T-cell (primary cell): ENCODE measurements at regions not wholly inside any gene's neighbourhood (a gene's known extent, or its start where the extent isn't known, plus 50 kb on each side); places are given as distances from the start of the nearest gene placed in this dataset.

Experiments
- ATAC-seq, 4 experiments: fragments of 200-7000 bp in 3 of 4; fragments of 150-1000 bp in 1 of 4; cut with Tn5 transposase; replicated peaks in 1 of 4; 1 replicate in 3 of 4; 2 replicates in 1 of 4; pipeline ENCODE4 v1.10.0; 2021; ENCODE audit warnings: moderate library complexity in 3 of 4, mild to moderate bottlenecking in 2 of 4, moderate number of reproducible peaks in 1 of 4
- CTCF ChIA-PET, 2 donors: fragments of 300-600 bp; sonication (Branson Sonifier 250); formaldehyde crosslinking; loops; one replicate each; lab custom pipeline; 2022; ENCODE audit warnings: antibody characterized with exemption in 2 of 2; lab: Charles Lee
- POLR2A ChIA-PET, 2 donors: fragments of 300-600 bp; sonication (Branson Sonifier 250); formaldehyde crosslinking; loops; one replicate each; lab custom pipeline; 2022; ENCODE audit warnings: antibody characterized with exemption in 2 of 2; lab: Charles Lee
- DNase-seq, 35 experiments: peaks; one replicate each; pipeline versions ENCODE4 v3.0.0 to v3.0.0-alpha.2; 2013 to 2023
- H3K27ac ChIP-seq: one replicate; pipeline ENCODE4 v1.5.1; 2013; ENCODE audit warnings: low read length
- H3K27me3 ChIP-seq, 2 experiments: replicated peaks in 1 of 2; 1 replicate in 1 of 2; 2 replicates in 1 of 2; pipeline versions ENCODE4 v1.6.1 to v1.7.0; 2013; ENCODE audit warnings: low read length in 1 of 2, mixed read lengths in 1 of 2; ENCODE audit not compliant: control insufficient read depth in 2 of 2, insufficient read depth in 2 of 2; ENCODE audit errors: extremely low read depth in 1 of 2
- H3K36me3 ChIP-seq, 2 donors: 1 replicate in 1 of 2; 2 replicates in 1 of 2; pipeline versions ENCODE4 v1.6.1 to v1.7.0; 2013; ENCODE audit warnings: low read length in 1 of 2; ENCODE audit not compliant: control insufficient read depth in 2 of 2, insufficient read depth in 1 of 2; ENCODE audit errors: extremely low read depth in 1 of 2
- H3K4me1 ChIP-seq, 2 experiments: 1 replicate in 1 of 2; 2 replicates in 1 of 2; pipeline versions ENCODE4 v1.6.1 to v1.7.0; 2013; ENCODE audit warnings: low read length in 2 of 2, mixed read lengths in 1 of 2; ENCODE audit not compliant: insufficient read depth in 2 of 2, control insufficient read depth in 1 of 2; ENCODE audit errors: extremely low read depth in 1 of 2
- H3K4me3 ChIP-seq, 2 donors: 1 replicate in 1 of 2; 2 replicates in 1 of 2; pipeline versions ENCODE4 v1.5.1 to v1.7.0; 2013; ENCODE audit warnings: mild to moderate bottlenecking in 2 of 2, low read length in 1 of 2, moderate library complexity in 1 of 2; ENCODE audit not compliant: control insufficient read depth in 1 of 2; ENCODE audit errors: extremely low read depth in 1 of 2
- H3K9me3 ChIP-seq: 2 replicates; pipeline ENCODE4 v1.7.0; 2013
- H3K27ac Mint-ChIP-seq, 2 donors: one replicate each; pipeline ENCODE4 v1.8.0; 2020 to 2021; ENCODE audit warnings: mild to moderate bottlenecking in 2 of 2, mixed read lengths in 2 of 2
- H3K27me3 Mint-ChIP-seq, 2 donors: one replicate each; pipeline ENCODE4 v1.8.0; 2021 to 2022; ENCODE audit warnings: mixed read lengths in 2 of 2
- H3K36me3 Mint-ChIP-seq: one replicate; pipeline ENCODE4 v1.8.0; 2021; ENCODE audit warnings: mixed read lengths
- H3K4me1 Mint-ChIP-seq, 3 donors: one replicate each; pipeline ENCODE4 v1.8.0; 2020 to 2022; ENCODE audit warnings: mixed read lengths in 3 of 3, mild to moderate bottlenecking in 1 of 3
- H3K4me3 Mint-ChIP-seq, 3 donors: one replicate each; pipeline ENCODE4 v1.8.0; 2020 to 2022; ENCODE audit warnings: mild to moderate bottlenecking in 3 of 3, mixed read lengths in 3 of 3, moderate library complexity in 3 of 3
- H3K9me3 Mint-ChIP-seq, 3 donors: one replicate each; pipeline ENCODE4 v1.8.0; 2020 to 2022; ENCODE audit warnings: mixed read lengths in 3 of 3
- WGBS: methylation state at CpG from one replicate; pipeline ENCODE4 v1.1.5; 2013; ENCODE audit warnings: missing lambda C conversion rate; ENCODE audit not compliant: insufficient coverage; 5-methylcytosine and 5-hydroxymethylcytosine counted together

DNA sequence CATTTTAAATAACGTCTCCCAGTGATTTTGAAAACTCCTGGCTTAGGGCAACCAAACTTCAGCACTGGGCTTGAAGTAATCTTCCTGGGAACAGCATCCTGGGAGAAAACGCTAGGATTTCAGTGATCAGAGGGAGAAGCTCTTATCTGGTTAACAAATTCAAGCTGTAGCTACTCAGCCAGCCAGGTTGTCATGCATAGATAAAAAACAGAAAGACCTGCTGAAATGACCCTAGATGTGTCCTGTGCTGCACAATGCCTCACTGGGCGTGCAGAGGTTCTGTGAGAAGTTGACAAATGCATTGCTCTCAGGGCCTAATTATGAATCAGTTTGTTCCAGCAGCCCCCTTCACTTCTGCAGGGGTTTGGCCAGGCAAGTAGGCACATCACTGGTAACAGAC is 68.9 kb upstream of the CHCHD3 start:
- H3K4me3 ChIP-seq, result no peak overlapping the region
- no peaks in the 10 kb centered on the region for H3K36me3 ChIP-seq
- H3K4me1 Mint-ChIP-seq, result no peaks in the 10 kb centered on the region
- no peaks in the 10 kb centered on the region for H3K9me3 ChIP-seq
- no peak for DNase-seq
- peaks cover 0 to 4% (median 0%) of the 10 kb centered on the region in 3 donors for H3K9me3 Mint-ChIP-seq
- CTCF ChIA-PET, result no interaction called here
- H3K4me1 ChIP-seq, result no peaks in the 10 kb centered on the region
- POLR2A ChIA-PET, result no interaction called here
- no peak for ATAC-seq
- H3K27me3 Mint-ChIP-seq, result peaks cover 15 to 20% of the 10 kb centered on the region in 2 donors
- H3K36me3 Mint-ChIP-seq, result no peaks in the 10 kb centered on the region
- H3K27ac Mint-ChIP-seq, result no peak overlapping the region
- H3K27me3 ChIP-seq, result no peaks in the 10 kb centered on the region
- H3K27ac ChIP-seq, result no peak overlapping the region
- 50% methylated on average over 3 of the region's 3 CpGs for WGBS
- H3K4me3 Mint-ChIP-seq, result no peak overlapping the region

- H3K4me3 ChIP-seq, result no peak overlapping the region
- no peaks in the 10 kb centered on the region for H3K27me3 ChIP-seq
- H3K36me3 Mint-ChIP-seq, result no peaks in the 10 kb centered on the region
- no peak overlapping the region for H3K4me3 Mint-ChIP-seq
- POLR2A ChIA-PET, result no interaction called here
- no peaks in the 10 kb centered on the region for H3K36me3 ChIP-seq
- H3K27ac Mint-ChIP-seq, result no peak overlapping the region
- no peaks in the 10 kb centered on the region for H3K9me3 Mint-ChIP-seq
- peaks cover 9 to 12% of the 10 kb centered on the region in 2 donors for H3K27me3 Mint-ChIP-seq
- H3K27ac ChIP-seq, result no peak overlapping the region
- H3K4me1 ChIP-seq, result no peaks in the 10 kb centered on the region
- CTCF ChIA-PET, result no interaction called here
- ATAC-seq (no peak), DNase-seq (no peak)
- WGBS, result 67% methylated on average over 1 of the region's 1 CpG
- no peaks in the 10 kb centered on the region for H3K9me3 ChIP-seq
- H3K4me1 Mint-ChIP-seq, result no peaks in the 10 kb centered on the region
Measured at GRCh38 chr7:133152875-133153274, 71.0 kb upstream of the CHCHD3 start.

DNA sequence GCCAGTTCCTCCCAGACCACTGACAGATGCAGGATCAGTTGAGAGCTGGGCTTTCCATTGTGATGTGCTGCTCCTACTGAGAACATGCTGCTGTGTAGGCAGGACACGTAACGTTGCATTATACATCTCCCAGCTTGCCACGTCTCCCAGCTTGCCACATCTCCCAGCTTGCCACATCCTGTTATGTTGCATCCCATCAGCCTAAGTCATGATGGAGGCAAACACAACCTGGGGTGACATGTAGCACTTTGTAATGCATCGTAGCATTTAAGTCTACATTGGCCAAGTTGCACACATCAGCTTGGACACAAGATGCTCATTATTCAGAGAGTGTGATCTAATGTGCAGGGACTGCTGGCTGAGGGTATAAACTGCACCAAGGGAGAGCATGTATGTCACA is 73.3 kb upstream of the CHCHD3 start:
- Histone ChIP-seq H3K4me3 (no peak overlapping the region), H3K36me3 (no peaks in the 10 kb centered on the region), H3K9me3 (no peaks in the 10 kb centered on the region), H3K27ac (no peak overlapping the region), H3K27me3 (no peaks in the 10 kb centered on the region), H3K4me1 (no peaks in the 10 kb centered on the region)
- CTCF ChIA-PET, result no interaction called here
- H3K27ac Mint-ChIP-seq, result no peak overlapping the region
- no peaks in the 10 kb centered on the region for H3K9me3 Mint-ChIP-seq
- H3K4me3 Mint-ChIP-seq, result no peak overlapping the region
- POLR2A ChIA-PET, result no interaction called here
- H3K36me3 Mint-ChIP-seq, result no peaks in the 10 kb centered on the region
- DNase-seq (no peak), ATAC-seq (no peak)
- no peaks in the 10 kb centered on the region for H3K4me1 Mint-ChIP-seq
- WGBS, result 80% methylated on average over 4 of the region's 4 CpGs
- H3K27me3 Mint-ChIP-seq, result peaks cover 0 to 1% of the 10 kb centered on the region in 2 donors

- no peak overlapping the region for H3K4me3 Mint-ChIP-seq
- H3K27me3 Mint-ChIP-seq, result peaks cover 0 to 1% of the 10 kb centered on the region in 2 donors
- H3K36me3 ChIP-seq, result no peaks in the 10 kb centered on the region
- H3K4me1 ChIP-seq, result no peaks in the 10 kb centered on the region
- H3K4me1 Mint-ChIP-seq, result no peaks in the 10 kb centered on the region
- ChIA-PET POLR2A (interaction anchor here in 1 of 2 donors (0.6 kb wide), 1 partner anchor 1761 kb away, joined by 3 read pairs; no protein-coding TSS in a partner anchor), CTCF (no interaction called here)
- no CpG with 5 or more reads among the region's 1 CpG for WGBS
- no peaks in the 10 kb centered on the region for H3K9me3 Mint-ChIP-seq
- no peak overlapping the region for H3K27ac Mint-ChIP-seq
- H3K9me3 ChIP-seq, result no peaks in the 10 kb centered on the region
- no peak for DNase-seq
- H3K4me3 ChIP-seq, result no peak overlapping the region
- H3K27ac ChIP-seq, result no peak overlapping the region
- H3K36me3 Mint-ChIP-seq, result no peaks in the 10 kb centered on the region
- no peaks in the 10 kb centered on the region for H3K27me3 ChIP-seq
- ATAC-seq, result no peak
Measured at GRCh38 chr7:133155642-133156041, 73.8 kb upstream of the CHCHD3 start.

- Histone ChIP-seq H3K36me3 (no peaks in the 10 kb centered on the region), H3K4me1 (no peaks in the 10 kb centered on the region), H3K27me3 (no peaks in the 10 kb centered on the region), H3K9me3 (no peaks in the 10 kb centered on the region), H3K27ac (no peak overlapping the region), H3K4me3 (no peak overlapping the region)
- ATAC-seq, result no peak
- no peaks in the 10 kb centered on the region for H3K4me1 Mint-ChIP-seq
- peaks cover 0 to 1% of the 10 kb centered on the region in 2 donors for H3K27me3 Mint-ChIP-seq
- no peaks in the 10 kb centered on the region for H3K9me3 Mint-ChIP-seq
- no peaks in the 10 kb centered on the region for H3K36me3 Mint-ChIP-seq
- CTCF ChIA-PET, result no interaction called here
- H3K4me3 Mint-ChIP-seq, result no peak overlapping the region
- H3K27ac Mint-ChIP-seq, result no peak overlapping the region
- DNase-seq, result no peak
- no CpG with 5 or more reads among the region's 1 CpG for WGBS
- POLR2A ChIA-PET, result no interaction called here
Measured at GRCh38 chr7:133157045-133157444, 75.2 kb upstream of the CHCHD3 start.

DNA sequence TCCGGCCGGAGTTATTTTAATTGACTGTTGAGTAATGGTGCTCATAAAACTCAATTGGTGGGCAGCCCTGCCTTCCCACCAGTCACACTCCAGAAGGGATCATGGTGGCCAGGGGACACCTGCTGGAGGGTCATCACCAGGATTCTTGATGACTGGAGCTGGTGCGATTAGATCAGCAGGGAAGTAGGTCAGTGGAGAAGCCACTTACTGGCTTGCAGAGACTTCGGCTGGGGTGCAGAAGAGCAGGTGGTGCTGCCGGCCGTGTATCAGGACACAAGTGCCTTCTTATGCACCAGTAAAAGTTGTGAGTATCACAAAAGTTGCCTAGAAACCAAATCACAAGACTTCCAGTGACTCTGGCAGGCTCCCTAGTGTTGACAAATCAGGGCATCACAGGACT is 82.6 kb upstream of the CHCHD3 start:
- 71% methylated on average over 4 of the region's 6 CpGs for WGBS
- ATAC-seq, result no peak
- ChIA-PET CTCF (interaction anchor here in 1 of 2 donors (0.6 kb wide), 1 partner anchor 769 kb away, joined by 3 read pairs; no protein-coding TSS in a partner anchor), POLR2A (no interaction called here)
- H3K4me1 Mint-ChIP-seq, result no peaks in the 10 kb centered on the region
- no peaks in the 10 kb centered on the region for H3K36me3 Mint-ChIP-seq
- no peaks in the 10 kb centered on the region for H3K9me3 Mint-ChIP-seq
- H3K4me1 ChIP-seq, result no peaks in the 10 kb centered on the region
- peaks cover 10 to 16% of the 10 kb centered on the region in 2 donors for H3K27me3 Mint-ChIP-seq
- no peaks in the 10 kb centered on the region for H3K9me3 ChIP-seq
- H3K36me3 ChIP-seq, result no peaks in the 10 kb centered on the region
- no peak for DNase-seq
- H3K4me3 ChIP-seq, result no peak overlapping the region
- no peak overlapping the region for H3K27ac ChIP-seq
- H3K27ac Mint-ChIP-seq, result no peak overlapping the region
- H3K27me3 ChIP-seq, result no peaks in the 10 kb centered on the region
- no peak overlapping the region for H3K4me3 Mint-ChIP-seq

- H3K27ac ChIP-seq, result no peak overlapping the region
- no peaks in the 10 kb centered on the region for H3K36me3 ChIP-seq
- H3K27me3 Mint-ChIP-seq, result peaks cover 10 to 16% of the 10 kb centered on the region in 2 donors
- DNase-seq (no peak), ATAC-seq (no peak)
- H3K9me3 ChIP-seq, result no peaks in the 10 kb centered on the region
- POLR2A ChIA-PET, result interaction anchor here in 1 of 2 donors (1.0 kb wide), 1 partner anchor 748 kb away, joined by 3 read pairs; no protein-coding TSS in a partner anchor
- H3K4me3 ChIP-seq, result no peak overlapping the region
- 36% methylated on average over 2 of the region's 2 CpGs for WGBS
- no peaks in the 10 kb centered on the region for H3K9me3 Mint-ChIP-seq
- CTCF ChIA-PET, result interaction anchor here in 1 of 2 donors (0.6 kb wide), 1 partner anchor 769 kb away, joined by 3 read pairs; no protein-coding TSS in a partner anchor
- no peak overlapping the region for H3K27ac Mint-ChIP-seq
- no peaks in the 10 kb centered on the region for H3K4me1 Mint-ChIP-seq
- no peaks in the 10 kb centered on the region for H3K36me3 Mint-ChIP-seq
- no peaks in the 10 kb centered on the region for H3K4me1 ChIP-seq
- H3K4me3 Mint-ChIP-seq, result no peak overlapping the region
- no peaks in the 10 kb centered on the region for H3K27me3 ChIP-seq
Measured at GRCh38 chr7:133165001-133165400, 83.1 kb upstream of the CHCHD3 start.
